ENCODE measurements at regions not wholly inside any gene's neighbourhood (a gene's known extent, or its start where the extent isn't known, plus 50 kb on each side); places are given as distances from the start of the nearest gene placed in this dataset.
"Not testable (repeated sequence)": the region's sequence is repeated elsewhere in the genome, so short reads cannot be mapped to it uniquely, and the experiment has no call there.

DNA sequence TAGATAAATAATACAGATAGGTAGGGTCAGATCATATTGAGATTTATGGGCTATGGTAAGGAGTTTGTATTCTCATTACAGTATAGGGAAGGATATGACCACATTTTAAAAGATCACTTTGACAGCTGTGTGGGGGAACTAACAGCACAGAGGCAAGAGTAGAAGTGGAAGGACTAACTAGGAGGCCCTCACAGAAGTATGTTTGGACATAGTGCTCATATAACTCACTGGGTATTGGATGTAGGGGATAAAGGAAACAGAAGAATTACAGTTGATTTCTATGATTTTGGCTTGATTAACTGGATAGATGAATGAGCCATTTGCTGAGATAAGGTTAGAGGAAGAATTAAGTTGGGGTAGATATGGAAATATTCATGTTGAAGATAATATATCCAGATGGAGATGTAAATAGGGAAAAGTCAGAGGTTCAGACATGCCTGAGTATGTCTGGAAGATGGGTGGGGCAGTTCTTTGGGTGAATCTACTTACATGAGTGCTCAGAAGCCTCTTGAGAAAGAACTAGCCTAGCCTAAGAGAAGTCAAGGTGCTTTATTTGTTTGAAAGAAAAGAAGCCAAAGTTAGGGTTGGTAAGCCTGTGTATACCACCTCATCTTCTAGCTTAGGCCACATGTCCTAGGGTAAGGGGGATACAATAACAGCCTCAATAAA, 133.4 kb downstream of the NDFIP2 start:
- no peak for DNase-seq (ENCODE audit: low spot score)

DNA sequence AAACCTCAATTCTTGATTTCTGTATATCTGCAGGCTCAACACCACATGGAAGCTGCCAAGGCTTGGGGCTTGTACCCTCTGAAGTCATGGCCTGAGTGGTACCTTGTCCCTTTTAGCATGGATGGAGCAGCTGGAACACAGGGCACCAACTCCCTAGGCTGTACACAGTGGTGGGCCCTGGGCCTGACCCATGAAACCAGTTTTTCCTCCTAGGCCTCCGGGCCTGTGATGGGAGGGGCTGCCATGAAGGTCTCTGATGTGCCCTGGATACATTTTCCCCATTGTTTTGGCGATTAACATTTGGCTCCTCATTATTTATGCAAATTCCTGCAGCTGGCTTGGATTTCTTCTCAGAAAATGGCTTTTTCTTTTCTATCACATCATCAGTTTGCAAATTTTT, 131.6 kb downstream of the NDFIP2 start:
- DNase-seq (ENCODE audit: low spot score): no peak

DNA sequence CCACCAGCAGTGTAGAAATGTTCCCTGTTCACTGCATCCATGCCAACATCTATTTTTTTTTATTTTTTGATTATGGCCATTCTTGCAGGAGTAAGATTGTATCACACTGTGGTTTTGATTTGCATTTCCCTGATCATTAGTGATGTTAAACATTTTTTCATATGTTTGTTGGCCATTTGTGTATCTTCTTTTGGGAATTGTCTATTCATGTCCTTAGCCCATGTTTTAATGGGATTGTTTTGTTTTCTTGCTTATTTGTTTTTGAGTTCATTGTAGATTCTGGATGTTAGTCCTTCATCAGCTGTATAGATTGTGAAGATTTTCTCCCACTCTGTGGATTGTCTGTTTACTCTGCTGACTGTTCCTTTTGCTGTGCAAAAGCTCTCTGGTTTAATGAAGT, 126.9 kb downstream of the NDFIP2 start:
- not testable (repeated sequence) for DNase-seq (ENCODE audit: low spot score)
